C4-2B (cell line): ENCODE measurements at regions not wholly inside any gene's neighbourhood (a gene's known extent, or its start where the extent isn't known, plus 50 kb on each side); places are given as distances from the start of the nearest gene placed in this dataset.

Source experiments
- ZFX ChIP-seq: fragments of 450-650 bp; IDR thresholded peaks from 2 replicates; pipeline ENCODE4 v1.6.1; 2017
- TF ChIP-seq, protein P1 (sequence below): fragments of 450-650 bp; conservative IDR thresholded peaks from 2 replicates; pipeline ENCODE4 v1.5.1; 2017; ENCODE audit warnings: mild to moderate bottlenecking

DNA sequence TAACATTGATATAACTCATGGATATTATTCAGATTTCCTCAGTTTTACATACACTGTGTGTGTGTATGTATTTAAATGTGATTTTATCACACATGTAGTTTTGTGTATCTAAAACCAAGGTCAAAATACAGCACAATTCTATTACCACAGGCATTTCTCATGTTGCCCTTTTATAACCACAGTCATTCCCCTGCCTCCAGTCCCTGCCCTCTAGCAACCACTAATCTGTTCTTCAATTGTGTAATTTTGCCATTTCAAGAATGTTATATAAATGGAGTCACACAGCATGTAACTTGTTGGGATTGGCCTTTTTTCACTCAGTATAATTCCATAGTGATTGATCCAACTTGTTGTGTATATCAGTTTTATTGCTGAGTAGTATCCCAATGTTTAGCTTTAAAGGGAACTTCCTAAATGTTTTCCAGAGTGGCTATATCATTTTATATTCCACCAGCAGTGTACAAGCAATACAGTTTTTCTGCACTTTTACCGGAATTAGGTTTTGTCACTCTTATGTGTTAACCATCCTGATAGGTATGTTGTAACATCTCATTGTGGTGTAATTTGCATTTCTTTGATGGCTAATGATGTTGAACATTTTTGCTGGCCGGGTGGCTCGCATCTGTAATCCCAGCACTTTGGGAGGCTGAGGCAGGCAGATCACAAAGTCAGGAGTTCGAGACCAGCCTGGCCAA lies 338.2 kb downstream of the SOX4 start:
- TF ChIP-seq, protein P1, sequence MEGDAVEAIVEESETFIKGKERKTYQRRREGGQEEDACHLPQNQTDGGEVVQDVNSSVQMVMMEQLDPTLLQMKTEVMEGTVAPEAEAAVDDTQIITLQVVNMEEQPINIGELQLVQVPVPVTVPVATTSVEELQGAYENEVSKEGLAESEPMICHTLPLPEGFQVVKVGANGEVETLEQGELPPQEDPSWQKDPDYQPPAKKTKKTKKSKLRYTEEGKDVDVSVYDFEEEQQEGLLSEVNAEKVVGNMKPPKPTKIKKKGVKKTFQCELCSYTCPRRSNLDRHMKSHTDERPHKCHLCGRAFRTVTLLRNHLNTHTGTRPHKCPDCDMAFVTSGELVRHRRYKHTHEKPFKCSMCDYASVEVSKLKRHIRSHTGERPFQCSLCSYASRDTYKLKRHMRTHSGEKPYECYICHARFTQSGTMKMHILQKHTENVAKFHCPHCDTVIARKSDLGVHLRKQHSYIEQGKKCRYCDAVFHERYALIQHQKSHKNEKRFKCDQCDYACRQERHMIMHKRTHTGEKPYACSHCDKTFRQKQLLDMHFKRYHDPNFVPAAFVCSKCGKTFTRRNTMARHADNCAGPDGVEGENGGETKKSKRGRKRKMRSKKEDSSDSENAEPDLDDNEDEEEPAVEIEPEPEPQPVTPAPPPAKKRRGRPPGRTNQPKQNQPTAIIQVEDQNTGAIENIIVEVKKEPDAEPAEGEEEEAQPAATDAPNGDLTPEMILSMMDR, result no peak
- TF ChIP-seq ZFX, result no peak
